PFSK-1 (cell line): ENCODE measurements at regions not wholly inside any gene's neighbourhood (a gene's known extent, or its start where the extent isn't known, plus 50 kb on each side); places are given as distances from the start of the nearest gene placed in this dataset.

Experiments used
- FOXP2 ChIP-seq: optimal IDR thresholded peaks from 2 replicates; pipeline ENCODE3; 2011; ENCODE audit warnings: borderline replicate concordance, control low read depth, inconsistent platforms; ENCODE audit not compliant: insufficient read depth; ENCODE audit errors: extremely low read length, extremely low read depth
- POLR2AphosphoS5 ChIP-seq: IDR thresholded peaks from 2 replicates; pipeline ENCODE4 v1.6.1; 2012; ENCODE audit warnings: low read depth, mild to moderate bottlenecking, control low read depth, low read length, moderate library complexity
- REST ChIP-seq, 2 experiments: IDR thresholded peaks; 2 replicates each; pipeline versions ENCODE4 v1.6.1 to v1.8.0; 2011 to 2012; ENCODE audit warnings: low read depth in 2 of 2, low read length in 2 of 2, control low read depth in 1 of 2, inconsistent platforms in 1 of 2, mild to moderate bottlenecking in 1 of 2, moderate library complexity in 1 of 2; ENCODE audit not compliant: insufficient read depth in 1 of 2
- SIN3A ChIP-seq: IDR thresholded peaks from 2 replicates; pipeline ENCODE4 v1.6.1; 2012; ENCODE audit warnings: mild to moderate bottlenecking, low read length, moderate library complexity, borderline replicate concordance; ENCODE audit not compliant: insufficient read depth
- TAF1 ChIP-seq: IDR thresholded peaks from 2 replicates; pipeline ENCODE4 v1.6.1; 2012; ENCODE audit warnings: low read length, control low read depth, borderline replicate concordance; ENCODE audit not compliant: insufficient read depth

- TF ChIP-seq POLR2AphosphoS5 = no peak
- TF ChIP-seq FOXP2 = no peak
- TF ChIP-seq REST (IDR thresholded peaks at IDR 0.05; ENCODE audit: insufficient read depth in 1 of 2, low read depth in 2 of 2, low read length in 2 of 2) = no peak
- no peak for TF ChIP-seq SIN3A
- TF ChIP-seq TAF1 = no peak
Observed at GRCh38 chr20:51185277-51185676, 162.4 kb upstream of the KCNG1 start.

- TF ChIP-seq TAF1 (no peak), POLR2AphosphoS5 (no peak), REST (IDR thresholded peaks at IDR 0.05; ENCODE audit: insufficient read depth in 1 of 2, low read depth in 2 of 2, low read length in 2 of 2) (no peak)
Observed at GRCh38 chr20:51184289-51184688, 161.4 kb upstream of the KCNG1 start.

GRCh38 chr20:51183451-51183850 lies 160.5 kb upstream of the KCNG1 start:
- TF ChIP-seq SIN3A (no peak), POLR2AphosphoS5 (no peak), FOXP2 (no peak), TAF1 (no peak), REST (IDR thresholded peaks at IDR 0.05; ENCODE audit: insufficient read depth in 1 of 2, low read depth in 2 of 2, low read length in 2 of 2) (no peak)

- TF ChIP-seq POLR2AphosphoS5 = no peak
- no peak for TF ChIP-seq FOXP2
- no peak for TF ChIP-seq REST (IDR thresholded peaks at IDR 0.05; ENCODE audit: insufficient read depth in 1 of 2, low read depth in 2 of 2, low read length in 2 of 2)
- TF ChIP-seq TAF1 = no peak
- TF ChIP-seq SIN3A = no peak
Observed at GRCh38 chr20:51182571-51182970, 159.7 kb upstream of the KCNG1 start.

GRCh38 chr20:51178153-51178552 lies 155.2 kb upstream of the KCNG1 start:
- TF ChIP-seq POLR2AphosphoS5 = no peak
- TF ChIP-seq FOXP2 = no peak
- TF ChIP-seq TAF1 = no peak
- no peak for TF ChIP-seq REST (IDR thresholded peaks at IDR 0.05; ENCODE audit: insufficient read depth in 1 of 2, low read depth in 2 of 2, low read length in 2 of 2)
- no peak for TF ChIP-seq SIN3A
